ENCODE measurements at regions not wholly inside any gene's neighbourhood (a gene's known extent, or its start where the extent isn't known, plus 50 kb on each side); places are given as distances from the start of the nearest gene placed in this dataset.

DNA sequence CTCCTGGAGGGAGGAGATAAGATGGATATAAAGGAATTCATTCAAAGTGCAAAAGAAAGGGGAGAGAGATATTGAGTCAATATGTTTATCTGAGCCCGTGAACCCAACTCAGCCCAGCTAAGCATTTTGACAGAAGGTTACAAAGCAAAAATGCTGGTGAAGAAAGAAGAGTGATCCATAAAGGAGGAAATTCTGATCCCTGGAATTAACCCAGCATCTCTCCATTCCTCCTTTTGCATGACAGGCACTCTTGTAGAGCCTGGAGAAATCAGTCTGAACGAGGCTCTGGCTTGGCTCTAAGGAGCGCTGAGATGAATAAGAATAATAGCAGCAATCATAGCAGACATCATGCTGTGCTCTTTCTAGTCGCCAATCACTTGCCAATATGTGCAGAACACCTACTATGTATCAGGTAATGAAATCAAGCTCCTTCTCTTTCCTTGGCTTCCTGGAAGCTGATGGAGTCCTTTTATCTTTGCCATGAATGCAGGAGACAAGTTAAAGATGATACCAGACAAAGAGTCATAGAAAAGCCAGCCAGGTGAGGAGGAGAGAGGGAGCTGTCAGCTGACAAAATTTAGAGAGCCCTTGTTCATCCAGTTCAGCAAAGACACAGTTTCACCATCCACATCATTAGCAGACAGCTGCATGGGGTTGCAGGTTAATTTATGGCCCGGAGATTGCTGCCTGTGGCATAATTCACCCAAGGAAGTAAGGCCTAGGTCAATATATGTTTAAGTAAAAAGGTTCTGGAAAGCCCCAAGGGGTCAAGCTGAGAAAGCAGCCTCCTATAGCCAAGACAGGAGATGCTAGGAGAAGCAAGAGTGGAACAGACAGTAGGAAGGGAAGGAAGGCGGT, 476.5 kb upstream of the TBX3 start:
- TF ChIP-seq, protein P1, sequence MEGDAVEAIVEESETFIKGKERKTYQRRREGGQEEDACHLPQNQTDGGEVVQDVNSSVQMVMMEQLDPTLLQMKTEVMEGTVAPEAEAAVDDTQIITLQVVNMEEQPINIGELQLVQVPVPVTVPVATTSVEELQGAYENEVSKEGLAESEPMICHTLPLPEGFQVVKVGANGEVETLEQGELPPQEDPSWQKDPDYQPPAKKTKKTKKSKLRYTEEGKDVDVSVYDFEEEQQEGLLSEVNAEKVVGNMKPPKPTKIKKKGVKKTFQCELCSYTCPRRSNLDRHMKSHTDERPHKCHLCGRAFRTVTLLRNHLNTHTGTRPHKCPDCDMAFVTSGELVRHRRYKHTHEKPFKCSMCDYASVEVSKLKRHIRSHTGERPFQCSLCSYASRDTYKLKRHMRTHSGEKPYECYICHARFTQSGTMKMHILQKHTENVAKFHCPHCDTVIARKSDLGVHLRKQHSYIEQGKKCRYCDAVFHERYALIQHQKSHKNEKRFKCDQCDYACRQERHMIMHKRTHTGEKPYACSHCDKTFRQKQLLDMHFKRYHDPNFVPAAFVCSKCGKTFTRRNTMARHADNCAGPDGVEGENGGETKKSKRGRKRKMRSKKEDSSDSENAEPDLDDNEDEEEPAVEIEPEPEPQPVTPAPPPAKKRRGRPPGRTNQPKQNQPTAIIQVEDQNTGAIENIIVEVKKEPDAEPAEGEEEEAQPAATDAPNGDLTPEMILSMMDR (IDR thresholded peaks at IDR 0.05; ENCODE audit: control extremely low read depth in 1 of 3, insufficient read depth in 1 of 3, low read depth in 1 of 3, low read length in 3 of 3) = no peak
- TF ChIP-seq POLR2A (IDR thresholded peaks at IDR 0.05; ENCODE audit: control extremely low read depth in 1 of 2, low read depth in 2 of 2, low read length in 2 of 2) = no peak

Measured in H1 (cell line).